Liver (tissue), 8 donors: ENCODE measurements at regions not wholly inside any gene's neighbourhood (a gene's known extent, or its start where the extent isn't known, plus 50 kb on each side); places are given as distances from the start of the nearest gene placed in this dataset.

Source experiments
- DNase-seq: peaks from one replicate; pipeline ENCODE4 v3.0.0-alpha.2; 2017; ENCODE audit warnings: low spot score
- H3K27ac ChIP-seq, 2 donors: one replicate each; pipeline ENCODE4 v1.7.0; 2013; ENCODE audit warnings: inconsistent platforms in 2 of 2, low read length in 2 of 2, control low read depth in 1 of 2, low read depth in 1 of 2, mild to moderate bottlenecking in 1 of 2
- H3K27me3 ChIP-seq, 4 donors: one replicate each; pipeline versions ENCODE4 v1.6.1 to v1.7.0; 2013; ENCODE audit warnings: low read length in 3 of 4, inconsistent platforms in 1 of 4, mild to moderate bottlenecking in 1 of 4, moderate library complexity in 1 of 4; ENCODE audit not compliant: control insufficient read depth in 4 of 4, insufficient read depth in 4 of 4
- H3K36me3 ChIP-seq, 4 donors: one replicate each; pipeline versions ENCODE4 v1.6.1 to v1.7.0; 2013; ENCODE audit warnings: low read length in 3 of 4, mild to moderate bottlenecking in 3 of 4, low read depth in 1 of 4, moderate library complexity in 1 of 4; ENCODE audit not compliant: control insufficient read depth in 4 of 4, insufficient read depth in 3 of 4
- H3K4me1 ChIP-seq, 4 donors: one replicate each; pipeline versions ENCODE4 v1.6.1 to v1.7.0; 2013; ENCODE audit warnings: low read length in 3 of 4, mild to moderate bottlenecking in 3 of 4, moderate library complexity in 1 of 4; ENCODE audit not compliant: control insufficient read depth in 4 of 4, insufficient read depth in 4 of 4
- H3K4me3 ChIP-seq, 3 donors: one replicate each; pipeline versions ENCODE4 v1.6.1 to v1.7.0; 2013; ENCODE audit warnings: low read length in 3 of 3, control low read depth in 1 of 3, low read depth in 1 of 3, mild to moderate bottlenecking in 1 of 3
- H3K9ac ChIP-seq, 2 donors: one replicate each; pipeline ENCODE4 v1.7.0; 2013; ENCODE audit warnings: low read length in 2 of 2, mild to moderate bottlenecking in 2 of 2, moderate library complexity in 2 of 2, control low read depth in 1 of 2, low read depth in 1 of 2
- H3K9me3 ChIP-seq, 4 donors: one replicate each; pipeline versions ENCODE4 v1.6.1 to v1.7.0; 2013; ENCODE audit warnings: low read length in 3 of 4; ENCODE audit not compliant: control insufficient read depth in 4 of 4
- ATF3 ChIP-seq: IDR thresholded peaks from 2 replicates; pipeline ENCODE4 v1.6.1; 2016; ENCODE audit warnings: antibody characterized with exemption
- CTCF ChIP-seq: fragments of 150-350 bp; IDR thresholded peaks from 2 replicates; pipeline ENCODE4 v1.5.1; 2017; ENCODE audit warnings: improper control_type of control experiment, low read depth, low read length; ENCODE audit not compliant: missing input control
- EGR1 ChIP-seq, 2 donors: IDR thresholded peaks; 2 replicates each; pipeline ENCODE4 v1.6.1; 2016 to 2018; ENCODE audit warnings: antibody characterized with exemption in 2 of 2, low read depth in 2 of 2
- FOXA1 ChIP-seq: IDR thresholded peaks from 2 replicates; pipeline ENCODE4 v1.6.1; 2016; ENCODE audit warnings: antibody characterized with exemption
- FOXA2 ChIP-seq: IDR thresholded peaks from 2 replicates; pipeline ENCODE4 v1.6.1; 2016; ENCODE audit warnings: antibody characterized with exemption
- GABPA ChIP-seq, 2 donors: IDR thresholded peaks in 1 of 2; conservative IDR thresholded peaks in 1 of 2; 2 replicates each; pipeline ENCODE4 v1.6.1; 2016; ENCODE audit warnings: antibody characterized with exemption in 2 of 2, mild to moderate bottlenecking in 1 of 2, moderate library complexity in 1 of 2
- HNF4A ChIP-seq, 2 donors: conservative IDR thresholded peaks; 2 replicates each; pipeline ENCODE4 v1.6.1; 2016; ENCODE audit warnings: antibody characterized with exemption in 2 of 2, mild to moderate bottlenecking in 2 of 2
- HNF4G ChIP-seq: IDR thresholded peaks from 2 replicates; pipeline ENCODE4 v1.6.1; 2016; ENCODE audit warnings: antibody characterized with exemption
- JUND ChIP-seq, 2 donors: IDR thresholded peaks; 2 replicates each; pipeline ENCODE4 v1.6.1; 2016; ENCODE audit warnings: antibody characterized with exemption in 2 of 2
- MAX ChIP-seq: IDR thresholded peaks from 2 replicates; pipeline ENCODE4 v1.6.1; 2016; ENCODE audit warnings: antibody characterized with exemption
- NR2F2 ChIP-seq: IDR thresholded peaks from 2 replicates; pipeline ENCODE4 v1.6.1; 2016; ENCODE audit warnings: antibody characterized with exemption
- RAD21 ChIP-seq, 2 donors: IDR thresholded peaks; 2 replicates each; pipeline ENCODE4 v1.6.1; 2016; ENCODE audit warnings: antibody characterized with exemption in 2 of 2, mild to moderate bottlenecking in 2 of 2
- RXRA ChIP-seq, 2 donors: IDR thresholded peaks; 2 replicates each; pipeline ENCODE4 v1.6.1; 2017 to 2018; ENCODE audit warnings: antibody characterized with exemption in 2 of 2, mild to moderate bottlenecking in 1 of 2
- SP1 ChIP-seq: IDR thresholded peaks from 2 replicates; pipeline ENCODE4 v1.6.1; 2018; ENCODE audit warnings: antibody characterized with exemption, mild to moderate bottlenecking
- TAF1 ChIP-seq: conservative IDR thresholded peaks from 2 replicates; pipeline ENCODE4 v1.6.1; 2016; ENCODE audit warnings: antibody characterized with exemption, mild to moderate bottlenecking
- ZBTB33 ChIP-seq: IDR thresholded peaks from 2 replicates; pipeline ENCODE4 v1.6.1; 2016; ENCODE audit warnings: antibody characterized with exemption
- WGBS: extraction: QIAGEN DNeasy Blood & Tissue Kit; methylation state at CpG from one replicate; pipeline ENCODE4 v1.1.7; 2013; 5-methylcytosine and 5-hydroxymethylcytosine counted together
- TF ChIP-seq, protein P1 (sequence below): IDR thresholded peaks from 2 replicates; pipeline ENCODE4 v1.6.1; 2016; ENCODE audit warnings: antibody characterized with exemption, mild to moderate bottlenecking
- donor health status: healthy.
- donor health status: healthy.
- donor health status: healthy.
- donor health status: healthy.
- donor health status: healthy.

DNA sequence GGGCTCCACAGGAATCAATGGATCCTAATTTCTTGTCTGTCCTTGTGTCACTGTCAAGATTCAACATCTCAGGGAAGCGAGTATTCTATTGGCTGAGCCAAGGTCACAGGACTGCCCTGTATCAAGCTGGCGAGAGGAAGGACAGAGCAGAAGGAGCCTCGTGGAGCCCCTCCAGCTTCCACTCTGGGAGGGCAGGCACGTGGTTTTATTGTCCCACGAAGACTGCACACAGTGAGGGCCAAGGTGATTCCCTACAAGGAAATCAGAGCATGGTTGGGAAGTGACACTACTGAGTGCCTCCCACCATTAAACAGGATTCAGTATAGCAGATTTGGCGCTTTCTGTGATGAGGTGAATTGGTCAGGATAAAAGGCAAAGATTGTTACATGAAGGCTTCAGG is 302.4 kb upstream of the CXCR4 start:
- Histone ChIP-seq H3K9me3 (no peaks in the 10 kb centered on the region), H3K4me3 (no peak overlapping the region), H3K27me3 (peaks cover 0 to 4% (median 1%) of the 10 kb centered on the region in 4 donors), H3K4me1 (peaks cover 0 to 7% (median 3%) of the 10 kb centered on the region in 4 donors), H3K27ac (no peak overlapping the region), H3K9ac (no peak overlapping the region), H3K36me3 (no peaks in the 10 kb centered on the region)
- TF ChIP-seq TAF1 (no peak), ZBTB33 (no peak), HNF4A (conservative IDR thresholded peaks at IDR 0.05) (no peak), RXRA (IDR thresholded peaks at IDR 0.05) (no peak), NR2F2 (no peak), EGR1 (IDR thresholded peaks at IDR 0.05; ENCODE audit: low read depth in 2 of 2) (no peak)
- TF ChIP-seq, protein P1, sequence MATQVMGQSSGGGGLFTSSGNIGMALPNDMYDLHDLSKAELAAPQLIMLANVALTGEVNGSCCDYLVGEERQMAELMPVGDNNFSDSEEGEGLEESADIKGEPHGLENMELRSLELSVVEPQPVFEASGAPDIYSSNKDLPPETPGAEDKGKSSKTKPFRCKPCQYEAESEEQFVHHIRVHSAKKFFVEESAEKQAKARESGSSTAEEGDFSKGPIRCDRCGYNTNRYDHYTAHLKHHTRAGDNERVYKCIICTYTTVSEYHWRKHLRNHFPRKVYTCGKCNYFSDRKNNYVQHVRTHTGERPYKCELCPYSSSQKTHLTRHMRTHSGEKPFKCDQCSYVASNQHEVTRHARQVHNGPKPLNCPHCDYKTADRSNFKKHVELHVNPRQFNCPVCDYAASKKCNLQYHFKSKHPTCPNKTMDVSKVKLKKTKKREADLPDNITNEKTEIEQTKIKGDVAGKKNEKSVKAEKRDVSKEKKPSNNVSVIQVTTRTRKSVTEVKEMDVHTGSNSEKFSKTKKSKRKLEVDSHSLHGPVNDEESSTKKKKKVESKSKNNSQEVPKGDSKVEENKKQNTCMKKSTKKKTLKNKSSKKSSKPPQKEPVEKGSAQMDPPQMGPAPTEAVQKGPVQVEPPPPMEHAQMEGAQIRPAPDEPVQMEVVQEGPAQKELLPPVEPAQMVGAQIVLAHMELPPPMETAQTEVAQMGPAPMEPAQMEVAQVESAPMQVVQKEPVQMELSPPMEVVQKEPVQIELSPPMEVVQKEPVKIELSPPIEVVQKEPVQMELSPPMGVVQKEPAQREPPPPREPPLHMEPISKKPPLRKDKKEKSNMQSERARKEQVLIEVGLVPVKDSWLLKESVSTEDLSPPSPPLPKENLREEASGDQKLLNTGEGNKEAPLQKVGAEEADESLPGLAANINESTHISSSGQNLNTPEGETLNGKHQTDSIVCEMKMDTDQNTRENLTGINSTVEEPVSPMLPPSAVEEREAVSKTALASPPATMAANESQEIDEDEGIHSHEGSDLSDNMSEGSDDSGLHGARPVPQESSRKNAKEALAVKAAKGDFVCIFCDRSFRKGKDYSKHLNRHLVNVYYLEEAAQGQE = no peak
- 67% methylated on average over 6 of the region's 6 CpGs for WGBS
- no peak for DNase-seq

DNA sequence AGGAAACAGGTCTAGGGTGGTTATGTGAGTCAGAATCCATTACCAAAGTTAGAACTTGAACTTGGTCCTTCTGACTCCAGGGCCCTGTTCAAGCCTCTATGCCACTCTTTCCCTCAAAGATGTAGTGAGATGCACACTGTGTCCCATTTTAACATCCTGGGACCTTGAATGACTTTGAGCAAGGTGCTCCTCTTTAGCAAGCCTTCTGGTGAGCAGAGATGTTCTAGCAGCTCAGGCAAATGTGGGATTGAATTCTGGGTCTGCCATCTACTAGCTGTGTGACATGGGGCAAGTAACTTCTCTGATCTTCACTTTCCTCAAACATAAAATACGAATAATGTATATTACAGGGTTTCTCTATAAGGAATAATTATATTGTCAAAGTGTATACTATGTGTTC is 294.0 kb upstream of the CXCR4 start:
- no peak overlapping the region for H3K9ac ChIP-seq
- no peaks in the 10 kb centered on the region for H3K36me3 ChIP-seq
- DNase-seq = no peak
- no peaks in the 10 kb centered on the region for H3K4me1 ChIP-seq
- no peak overlapping the region for H3K27ac ChIP-seq
- WGBS = 50% methylated on average over 1 of the region's 1 CpG
- H3K27me3 ChIP-seq = peaks cover 0 to 3% (median 0%) of the 10 kb centered on the region in 4 donors
- TF ChIP-seq NR2F2 (no peak), CTCF (no peak), ZBTB33 (no peak), GABPA (IDR thresholded peaks at IDR 0.05 in 1 of 2, conservative IDR thresholded peaks at IDR 0.05 in 1 of 2) (no peak), ATF3 (no peak), FOXA1 (no peak), HNF4G (no peak), RAD21 (IDR thresholded peaks at IDR 0.05) (no peak), MAX (no peak), TAF1 (no peak), RXRA (IDR thresholded peaks at IDR 0.05) (no peak), EGR1 (IDR thresholded peaks at IDR 0.05; ENCODE audit: low read depth in 2 of 2) (no peak), JUND (IDR thresholded peaks at IDR 0.05) (no peak), HNF4A (conservative IDR thresholded peaks at IDR 0.05) (no peak), FOXA2 (no peak), SP1 (no peak)
- TF ChIP-seq, protein P1 = no peak
- H3K9me3 ChIP-seq = no peaks in the 10 kb centered on the region
- H3K4me3 ChIP-seq = no peak overlapping the region
